ENCODE measurements at regions not wholly inside any gene's neighbourhood (a gene's known extent, or its start where the extent isn't known, plus 50 kb on each side); places are given as distances from the start of the nearest gene placed in this dataset.

DNA sequence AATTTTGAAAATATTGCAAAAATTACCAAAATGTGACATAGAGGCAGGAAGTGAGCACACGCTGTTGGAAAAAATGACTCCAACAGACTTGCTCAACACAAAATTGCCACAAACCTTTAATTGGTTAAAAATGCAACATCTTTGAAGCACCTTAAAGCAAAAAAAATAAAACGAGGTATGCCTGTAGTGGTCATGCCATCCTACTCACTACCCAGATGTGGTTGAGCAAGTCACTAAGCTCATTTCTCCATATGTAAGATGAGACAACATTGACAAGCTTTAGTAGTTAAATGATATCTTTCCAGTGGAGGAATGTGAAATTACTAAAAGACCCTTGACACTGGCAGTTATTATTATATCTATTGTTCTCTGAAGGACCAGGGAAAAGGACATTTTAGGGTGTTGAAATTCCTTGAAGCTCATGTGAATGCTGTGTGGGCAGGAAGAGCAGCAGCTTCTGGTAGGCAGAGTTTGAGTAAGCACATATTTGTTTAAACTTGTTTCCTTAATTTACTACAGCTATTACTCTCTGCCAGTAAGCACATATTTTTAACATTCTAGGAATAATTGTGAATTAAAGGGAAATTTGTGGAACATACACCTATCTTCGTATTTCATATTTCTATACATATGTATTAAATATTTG lies 131.6 kb upstream of the P2RY1 start:
- TF ChIP-seq CTCF (IDR thresholded peaks at IDR 0.05; ENCODE audit: low read depth, low read length): no peak
- Histone ChIP-seq H3K36me3 (no peaks in the 10 kb centered on the region), H3K4me3 (ENCODE audit: low read depth, low read length) (no peak overlapping the region), H3K9me3 (no peaks in the 10 kb centered on the region), H3K4me1 (no peaks in the 10 kb centered on the region), H3K27me3 (no peaks in the 10 kb centered on the region)
- no peak for DNase-seq

DNA sequence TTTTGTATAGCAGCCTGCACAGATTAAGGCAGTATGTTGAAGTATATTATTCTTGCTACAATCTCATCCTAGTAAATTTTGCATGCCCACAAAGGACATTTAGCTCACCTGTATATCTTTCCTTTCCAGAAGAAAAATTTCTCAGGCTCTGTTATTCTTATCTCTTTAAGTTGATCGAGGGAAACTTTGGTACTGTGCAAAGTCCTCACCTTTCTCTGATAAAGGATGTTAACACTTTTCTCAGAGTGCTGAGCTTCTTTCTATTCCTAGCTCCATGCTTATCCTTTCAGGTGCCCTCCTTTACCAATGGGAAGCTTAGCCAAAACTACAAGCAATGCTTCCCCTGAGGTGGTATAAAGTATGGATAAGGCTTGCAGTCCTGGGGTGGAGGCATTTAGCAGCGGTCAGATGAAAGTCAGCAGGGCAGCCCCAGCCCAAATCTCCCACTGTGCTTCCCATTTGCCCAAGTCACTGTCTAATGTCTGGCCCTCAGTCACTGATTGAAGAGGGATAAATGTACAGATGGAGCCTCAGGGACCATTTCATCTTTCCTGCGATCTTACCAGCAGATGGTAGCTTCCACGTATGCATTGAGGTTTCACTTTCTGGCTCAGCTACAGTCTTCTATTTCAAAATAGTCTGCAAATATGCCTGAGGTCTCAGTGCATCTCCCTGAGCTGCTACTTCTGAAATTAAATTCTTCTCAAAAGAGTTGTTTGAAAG lies 127.8 kb upstream of the P2RY1 start:
- Histone ChIP-seq H3K4me1 (no peaks in the 10 kb centered on the region), H3K27me3 (no peaks in the 10 kb centered on the region), H3K9me3 (no peaks in the 10 kb centered on the region), H3K4me3 (ENCODE audit: low read depth, low read length) (peak overlapping the region; percentile 37), H3K36me3 (no peaks in the 10 kb centered on the region)
- no peak for TF ChIP-seq CTCF (IDR thresholded peaks at IDR 0.05; ENCODE audit: low read depth, low read length)
- peak; percentile 18 for DNase-seq

GRCh38 chr3:152709659-152710058 lies 125.3 kb upstream of the P2RY1 start:
- no peak for DNase-seq
- no peak for TF ChIP-seq CTCF (IDR thresholded peaks at IDR 0.05; ENCODE audit: low read depth, low read length)
- Histone ChIP-seq H3K36me3 (no peaks in the 10 kb centered on the region), H3K4me3 (ENCODE audit: low read depth, low read length) (no peak overlapping the region), H3K27me3 (no peaks in the 10 kb centered on the region), H3K4me1 (no peaks in the 10 kb centered on the region), H3K9me3 (no peaks in the 10 kb centered on the region)

GRCh38 chr3:152710549-152710948 lies 124.4 kb upstream of the P2RY1 start:
- H3K36me3 ChIP-seq: no peaks in the 10 kb centered on the region
- no peak overlapping the region for H3K4me3 ChIP-seq (ENCODE audit: low read depth, low read length)
- DNase-seq: no peak
- H3K27me3 ChIP-seq: no peaks in the 10 kb centered on the region
- TF ChIP-seq CTCF (IDR thresholded peaks at IDR 0.05; ENCODE audit: low read depth, low read length): no peak
- no peaks in the 10 kb centered on the region for H3K9me3 ChIP-seq
- H3K4me1 ChIP-seq: no peaks in the 10 kb centered on the region

DNA sequence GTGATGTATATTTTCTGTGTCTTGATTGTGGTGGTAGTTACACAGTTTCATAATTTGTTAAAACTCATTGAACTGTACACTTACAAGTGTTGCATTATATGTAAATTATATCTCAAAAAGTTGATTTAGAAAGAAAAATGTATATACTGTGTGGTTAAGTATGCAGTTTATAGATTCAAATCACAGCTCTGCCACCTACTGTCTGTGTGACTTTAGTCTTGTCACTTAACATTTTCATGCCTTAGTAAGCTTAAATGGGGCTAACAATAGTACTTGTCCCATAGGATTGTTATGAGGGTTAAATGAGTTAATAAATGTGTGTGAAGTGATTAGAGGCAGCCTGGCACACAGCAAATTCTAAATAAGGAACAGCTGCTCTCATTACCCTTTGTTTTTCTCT lies 120.9 kb upstream of the P2RY1 start:
- H3K9me3 ChIP-seq: no peaks in the 10 kb centered on the region
- no peak overlapping the region for H3K4me3 ChIP-seq (ENCODE audit: low read depth, low read length)
- no peaks in the 10 kb centered on the region for H3K36me3 ChIP-seq
- DNase-seq: no peak
- no peaks in the 10 kb centered on the region for H3K4me1 ChIP-seq
- no peak for TF ChIP-seq CTCF (IDR thresholded peaks at IDR 0.05; ENCODE audit: low read depth, low read length)
- H3K27me3 ChIP-seq: no peaks in the 10 kb centered on the region

DNA sequence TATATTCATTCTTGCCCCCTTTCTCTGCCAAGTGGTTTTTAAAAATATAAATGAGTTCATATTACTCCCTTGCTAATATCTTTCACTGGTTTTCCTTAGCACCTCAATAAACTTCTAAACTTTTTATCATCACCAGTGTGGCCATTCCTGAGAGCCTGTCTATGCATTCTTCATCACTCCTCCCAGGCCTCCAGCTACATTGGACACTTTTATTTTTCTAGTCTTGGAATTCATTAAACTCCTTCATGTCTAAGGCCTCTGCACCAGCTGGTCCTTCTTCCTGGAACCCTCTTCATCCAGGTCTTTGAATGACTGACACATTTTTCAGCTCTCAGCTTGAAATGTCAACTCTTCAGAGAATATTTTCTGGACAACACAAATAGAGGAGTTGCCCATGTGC lies 120.4 kb upstream of the P2RY1 start:
- no peaks in the 10 kb centered on the region for H3K36me3 ChIP-seq
- DNase-seq: no peak
- H3K4me1 ChIP-seq: no peaks in the 10 kb centered on the region
- H3K27me3 ChIP-seq: no peaks in the 10 kb centered on the region
- H3K9me3 ChIP-seq: no peaks in the 10 kb centered on the region
- no peak for TF ChIP-seq CTCF (IDR thresholded peaks at IDR 0.05; ENCODE audit: low read depth, low read length)
- H3K4me3 ChIP-seq (ENCODE audit: low read depth, low read length): no peak overlapping the region
